ENCODE measurements at regions not wholly inside any gene's neighbourhood (a gene's known extent, or its start where the extent isn't known, plus 50 kb on each side); places are given as distances from the start of the nearest gene placed in this dataset.
"Not testable (repeated sequence)": the region's sequence is repeated elsewhere in the genome, so short reads cannot be mapped to it uniquely, and the experiment has no call there.

GRCh38 chr5:17037751-17038150 is 101.7 kb upstream of the MYO10 start:
- DNase-seq, result no peak

- no peak for DNase-seq
Measured at GRCh38 chr5:17039170-17039569, 103.1 kb upstream of the MYO10 start.

- DNase-seq, result no peak
Measured at GRCh38 chr5:17042041-17042440, 106.0 kb upstream of the MYO10 start.

- DNase-seq, result no peak
Measured at GRCh38 chr5:17046320-17046719, 110.2 kb upstream of the MYO10 start.

GRCh38 chr5:17050236-17050635 is 114.1 kb upstream of the MYO10 start:
- no peak for DNase-seq

GRCh38 chr5:17054911-17055310 is 118.8 kb upstream of the MYO10 start:
- no peak for DNase-seq

- DNase-seq, result peak; percentile 66
Measured at GRCh38 chr5:17056141-17056631, 120.1 kb upstream of the MYO10 start.

- no peak for DNase-seq
Measured at GRCh38 chr5:17058438-17058837, 122.3 kb upstream of the MYO10 start.

GRCh38 chr5:17061973-17062470 is 125.9 kb upstream of the MYO10 start:
- DNase-seq, result no peak

- DNase-seq, result not testable (repeated sequence)
Measured at GRCh38 chr5:17062741-17063140, 126.7 kb upstream of the MYO10 start.

- DNase-seq, result no peak
Measured at GRCh38 chr5:17064241-17064640, 128.2 kb upstream of the MYO10 start.

- no peak for DNase-seq
Measured at GRCh38 chr5:17065458-17065857, 129.4 kb upstream of the MYO10 start.

- not testable (repeated sequence) for DNase-seq
Measured at GRCh38 chr5:17066026-17066425, 129.9 kb upstream of the MYO10 start.

- DNase-seq, result no peak
Measured at GRCh38 chr5:17067657-17068392, 131.7 kb upstream of the MYO10 start.

- DNase-seq, result no peak
Measured at GRCh38 chr5:17069995-17070511, 134.0 kb upstream of the MYO10 start.

- no peak for DNase-seq
Measured at GRCh38 chr5:17070647-17071046, 134.6 kb upstream of the MYO10 start.

- no peak for DNase-seq
Measured at GRCh38 chr5:17075236-17075635, 139.1 kb upstream of the MYO10 start.

- DNase-seq, result no peak
Measured at GRCh38 chr5:17076272-17076671, 140.2 kb upstream of the MYO10 start.

- no peak for DNase-seq
Measured at GRCh38 chr5:17077440-17078233, 139.8 kb upstream of the BASP1 start.

GRCh38 chr5:17079562-17079961 is 137.9 kb upstream of the BASP1 start:
- no peak for DNase-seq

- no peak for DNase-seq
Measured at GRCh38 chr5:17080361-17080760, 137.1 kb upstream of the BASP1 start.

GRCh38 chr5:17081142-17081541 is 136.3 kb upstream of the BASP1 start:
- DNase-seq, result no peak

GRCh38 chr5:17083276-17083675 is 134.2 kb upstream of the BASP1 start:
- not testable (repeated sequence) for DNase-seq

- no peak for DNase-seq
Measured at GRCh38 chr5:17087035-17087434, 130.4 kb upstream of the BASP1 start.
